ENCODE measurements at regions not wholly inside any gene's neighbourhood (a gene's known extent, or its start where the extent isn't known, plus 50 kb on each side); places are given as distances from the start of the nearest gene placed in this dataset.

DNA sequence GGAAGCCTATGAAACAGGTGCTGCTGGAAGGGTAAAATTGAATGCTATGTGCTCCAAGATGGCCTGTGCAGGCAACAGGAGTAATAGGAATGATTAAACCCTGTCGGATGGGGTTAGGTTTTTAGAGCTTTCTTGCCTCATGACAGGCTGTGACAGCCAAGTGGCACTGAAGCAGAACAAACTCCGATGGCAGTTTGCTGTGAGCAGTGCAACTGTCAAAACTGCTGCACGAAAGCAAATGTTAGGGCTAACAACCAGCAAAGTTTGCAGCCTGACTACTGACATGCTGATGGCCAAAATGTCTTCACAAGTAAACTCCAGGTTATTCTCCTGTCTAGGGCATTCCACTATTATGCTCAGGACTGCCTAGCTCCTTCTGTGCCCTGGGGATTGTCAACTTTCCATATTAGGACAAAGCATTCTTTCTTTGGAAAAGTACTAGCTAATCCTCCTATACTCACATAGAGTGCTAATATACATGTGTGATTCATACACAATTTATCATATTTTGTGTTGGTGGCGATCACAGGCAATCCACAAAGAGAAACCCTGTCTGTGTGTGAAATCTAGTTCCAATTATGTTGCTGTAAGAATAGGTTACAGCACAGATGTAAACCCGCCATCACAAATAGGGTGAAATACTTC, 486.6 kb upstream of the TENM3 start:
- TF ChIP-seq, protein P1, sequence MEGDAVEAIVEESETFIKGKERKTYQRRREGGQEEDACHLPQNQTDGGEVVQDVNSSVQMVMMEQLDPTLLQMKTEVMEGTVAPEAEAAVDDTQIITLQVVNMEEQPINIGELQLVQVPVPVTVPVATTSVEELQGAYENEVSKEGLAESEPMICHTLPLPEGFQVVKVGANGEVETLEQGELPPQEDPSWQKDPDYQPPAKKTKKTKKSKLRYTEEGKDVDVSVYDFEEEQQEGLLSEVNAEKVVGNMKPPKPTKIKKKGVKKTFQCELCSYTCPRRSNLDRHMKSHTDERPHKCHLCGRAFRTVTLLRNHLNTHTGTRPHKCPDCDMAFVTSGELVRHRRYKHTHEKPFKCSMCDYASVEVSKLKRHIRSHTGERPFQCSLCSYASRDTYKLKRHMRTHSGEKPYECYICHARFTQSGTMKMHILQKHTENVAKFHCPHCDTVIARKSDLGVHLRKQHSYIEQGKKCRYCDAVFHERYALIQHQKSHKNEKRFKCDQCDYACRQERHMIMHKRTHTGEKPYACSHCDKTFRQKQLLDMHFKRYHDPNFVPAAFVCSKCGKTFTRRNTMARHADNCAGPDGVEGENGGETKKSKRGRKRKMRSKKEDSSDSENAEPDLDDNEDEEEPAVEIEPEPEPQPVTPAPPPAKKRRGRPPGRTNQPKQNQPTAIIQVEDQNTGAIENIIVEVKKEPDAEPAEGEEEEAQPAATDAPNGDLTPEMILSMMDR (IDR thresholded peaks at IDR 0.05; ENCODE audit: control extremely low read depth, extremely low read depth) = no peak
- Histone ChIP-seq H3K9me3 (ENCODE audit: control insufficient read depth in 4 of 4, insufficient read depth in 3 of 4, low read length in 3 of 4) (no peaks in the 10 kb centered on the region), H3K27ac (ENCODE audit: low read depth in 1 of 2, low read length in 1 of 2) (no peak overlapping the region), H3K27me3 (ENCODE audit: control insufficient read depth in 3 of 3, insufficient read depth in 3 of 3, low read length in 2 of 3) (no peaks in the 10 kb centered on the region), H3K9ac (ENCODE audit: insufficient read depth in 1 of 2, low read length in 2 of 2) (no peak overlapping the region), H3K36me3 (ENCODE audit: control insufficient read depth in 4 of 4, insufficient read depth in 4 of 4, low read length in 4 of 4) (no peaks in the 10 kb centered on the region), H3K4me1 (ENCODE audit: control insufficient read depth in 5 of 5, insufficient read depth in 5 of 5, low read length in 5 of 5) (peaks cover 0 to 7% (median 0%) of the 10 kb centered on the region in 5 donors), H3K4me3 (no peak overlapping the region)
- no peak for ATAC-seq (ENCODE audit: insufficient read depth, low FRiP score)
- no peak for DNase-seq
- WGBS, 2 donors = 67 to 70% methylated on average over 5 of the region's 5 CpGs

DNA sequence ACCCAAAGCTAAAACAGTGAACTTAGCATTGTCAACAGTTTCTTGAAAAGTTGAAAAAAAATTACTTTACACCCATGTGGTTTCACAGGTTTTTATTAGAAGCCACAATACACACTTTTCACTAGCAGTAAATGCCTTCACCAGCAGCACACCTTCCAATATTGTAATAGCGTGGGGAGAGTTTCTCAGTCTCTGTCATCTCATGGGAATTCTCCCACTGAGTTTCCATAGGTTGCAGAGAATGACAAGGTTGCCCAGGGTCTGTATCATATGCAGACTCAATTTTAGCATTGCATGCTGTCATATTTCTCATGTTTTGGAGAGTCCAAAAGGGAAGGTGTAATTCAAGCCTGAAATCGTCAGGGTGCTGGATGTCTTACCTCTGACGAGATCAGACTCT, 486.1 kb upstream of the TENM3 start:
- H3K9me3 ChIP-seq (ENCODE audit: control insufficient read depth in 4 of 4, insufficient read depth in 3 of 4, low read length in 3 of 4) = no peaks in the 10 kb centered on the region

GRCh38 chr4:181757910-181758660, 485.1 kb upstream of the TENM3 start:
- DNase-seq (no peak), ATAC-seq (ENCODE audit: insufficient read depth, low FRiP score) (no peak)
- peaks cover 0 to 7% (median 0%) of the 10 kb centered on the region in 5 donors for H3K4me1 ChIP-seq (ENCODE audit: control insufficient read depth in 5 of 5, insufficient read depth in 5 of 5, low read length in 5 of 5)

More for the DNA sequence above, 486.1 kb upstream of the TENM3 start:
- no peak overlapping the region for H3K9ac ChIP-seq (ENCODE audit: insufficient read depth in 1 of 2, low read length in 2 of 2)
- no peak for DNase-seq
- TF ChIP-seq, protein P1 (IDR thresholded peaks at IDR 0.05; ENCODE audit: control extremely low read depth, extremely low read depth) = no peak
- H3K36me3 ChIP-seq (ENCODE audit: control insufficient read depth in 4 of 4, insufficient read depth in 4 of 4, low read length in 4 of 4) = no peaks in the 10 kb centered on the region
- no peaks in the 10 kb centered on the region for H3K27me3 ChIP-seq (ENCODE audit: control insufficient read depth in 3 of 3, insufficient read depth in 3 of 3, low read length in 2 of 3)
- H3K27ac ChIP-seq (ENCODE audit: low read depth in 1 of 2, low read length in 1 of 2) = no peak overlapping the region
- 66 to 75% methylated on average over 3 of the region's 3 CpGs for WGBS, 2 donors
- no peak overlapping the region for H3K4me3 ChIP-seq
- no peak for ATAC-seq (ENCODE audit: insufficient read depth, low FRiP score)
- H3K4me1 ChIP-seq (ENCODE audit: control insufficient read depth in 5 of 5, insufficient read depth in 5 of 5, low read length in 5 of 5) = peaks cover 0 to 7% (median 0%) of the 10 kb centered on the region in 5 donors

More at GRCh38 chr4:181757910-181758660, 485.1 kb upstream of the TENM3 start:
- Histone ChIP-seq H3K4me3 (no peak overlapping the region), H3K9ac (ENCODE audit: insufficient read depth in 1 of 2, low read length in 2 of 2) (no peak overlapping the region), H3K27me3 (ENCODE audit: control insufficient read depth in 3 of 3, insufficient read depth in 3 of 3, low read length in 2 of 3) (no peaks in the 10 kb centered on the region), H3K9me3 (ENCODE audit: control insufficient read depth in 4 of 4, insufficient read depth in 3 of 4, low read length in 3 of 4) (no peaks in the 10 kb centered on the region), H3K27ac (ENCODE audit: low read depth in 1 of 2, low read length in 1 of 2) (no peak overlapping the region), H3K36me3 (ENCODE audit: control insufficient read depth in 4 of 4, insufficient read depth in 4 of 4, low read length in 4 of 4) (no peaks in the 10 kb centered on the region)
- 67 to 70% methylated on average over 8 of the region's 8 CpGs for WGBS, 2 donors
- TF ChIP-seq, protein P1 (IDR thresholded peaks at IDR 0.05; ENCODE audit: control extremely low read depth, extremely low read depth) = no peak
